ENCODE measurements at regions not wholly inside any gene's neighbourhood (a gene's known extent, or its start where the extent isn't known, plus 50 kb on each side); places are given as distances from the start of the nearest gene placed in this dataset.

DNA sequence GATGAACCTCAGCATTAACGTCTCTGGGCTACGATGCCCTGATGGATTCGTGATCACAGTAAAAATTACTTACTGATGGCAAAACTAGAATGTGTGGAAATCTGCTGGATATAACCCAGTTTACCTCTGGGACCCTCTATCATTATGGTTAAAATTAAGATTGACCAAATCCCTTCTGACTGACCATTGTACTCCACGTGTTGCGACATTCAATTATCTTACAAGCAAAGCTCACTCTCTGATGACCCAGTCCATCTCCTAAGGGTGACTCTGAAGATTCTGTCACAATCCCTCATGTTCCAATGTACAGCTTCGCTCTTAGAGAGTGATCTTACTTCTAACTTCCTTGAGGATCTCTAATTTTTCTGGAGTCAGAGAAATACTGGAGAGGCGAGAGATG lies 288.5 kb upstream of the RUNX1 start:
- TF ChIP-seq POLR2A (IDR thresholded peaks at IDR 0.05): no peak
- TF ChIP-seq CTCF (IDR thresholded peaks at IDR 0.05): no peak
- TF ChIP-seq EP300 (IDR thresholded peaks at IDR 0.05): no peak

All from tibial nerve (tissue), 4 donors.